Sigmoid colon (tissue), 4 donors: ENCODE measurements at regions not wholly inside any gene's neighbourhood (a gene's known extent, or its start where the extent isn't known, plus 50 kb on each side); places are given as distances from the start of the nearest gene placed in this dataset.
A peak's percentile ranks its signal among the peaks of the same experiment; 100 is the strongest.

Experiments used
- CTCF ChIP-seq, 4 experiments: fragments of 450-650 bp in 3 of 4; fragments of 200-600 bp in 1 of 4; IDR thresholded peaks; one replicate each; pipeline ENCODE4 v1.5.1; 2016 to 2019; ENCODE audit warnings: antibody characterized with exemption in 4 of 4, mild to moderate bottlenecking in 3 of 4, moderate library complexity in 2 of 4
- EP300 ChIP-seq, 4 donors: sonication (generic); formaldehyde crosslinking; IDR thresholded peaks; one replicate each; pipeline ENCODE4 v1.6.1; 2017; ENCODE audit warnings: antibody characterized with exemption in 4 of 4
- POLR2A ChIP-seq, 2 donors: fragments of 450-650 bp; IDR thresholded peaks; one replicate each; pipeline ENCODE4 v1.6.1; 2016; ENCODE audit warnings: antibody characterized with exemption in 2 of 2, mild to moderate bottlenecking in 2 of 2, moderate library complexity in 2 of 2
- POLR2AphosphoS5 ChIP-seq, 4 donors: sonication (generic); formaldehyde crosslinking; IDR thresholded peaks; one replicate each; pipeline ENCODE4 v1.6.1; 2017; ENCODE audit warnings: antibody characterized with exemption in 4 of 4

GRCh38 chr2:42951263-42951938 is 159.0 kb upstream of the HAAO start:
- no peak for TF ChIP-seq CTCF (IDR thresholded peaks at IDR 0.05)
- TF ChIP-seq POLR2AphosphoS5 (IDR thresholded peaks at IDR 0.05): peak in 1 of 4 donors; percentile 8
- no peak for TF ChIP-seq POLR2A (IDR thresholded peaks at IDR 0.05)
- no peak for TF ChIP-seq EP300 (IDR thresholded peaks at IDR 0.05)
